Esophagus mucosa (tissue), 1 donor: ENCODE measurements at regions not wholly inside any gene's neighbourhood (a gene's known extent, or its start where the extent isn't known, plus 50 kb on each side); places are given as distances from the start of the nearest gene placed in this dataset.
"Not testable (repeated sequence)": the region's sequence is repeated elsewhere in the genome, so short reads cannot be mapped to it uniquely, and the experiment has no call there.

Source experiments
- ATAC-seq: fragments of 200-7000 bp; cut with Tn5 transposase; one replicate; pipeline ENCODE4 v1.9.1; 2020
- donor health status: DM: yes; HTN: yes; CAD: no.

DNA sequence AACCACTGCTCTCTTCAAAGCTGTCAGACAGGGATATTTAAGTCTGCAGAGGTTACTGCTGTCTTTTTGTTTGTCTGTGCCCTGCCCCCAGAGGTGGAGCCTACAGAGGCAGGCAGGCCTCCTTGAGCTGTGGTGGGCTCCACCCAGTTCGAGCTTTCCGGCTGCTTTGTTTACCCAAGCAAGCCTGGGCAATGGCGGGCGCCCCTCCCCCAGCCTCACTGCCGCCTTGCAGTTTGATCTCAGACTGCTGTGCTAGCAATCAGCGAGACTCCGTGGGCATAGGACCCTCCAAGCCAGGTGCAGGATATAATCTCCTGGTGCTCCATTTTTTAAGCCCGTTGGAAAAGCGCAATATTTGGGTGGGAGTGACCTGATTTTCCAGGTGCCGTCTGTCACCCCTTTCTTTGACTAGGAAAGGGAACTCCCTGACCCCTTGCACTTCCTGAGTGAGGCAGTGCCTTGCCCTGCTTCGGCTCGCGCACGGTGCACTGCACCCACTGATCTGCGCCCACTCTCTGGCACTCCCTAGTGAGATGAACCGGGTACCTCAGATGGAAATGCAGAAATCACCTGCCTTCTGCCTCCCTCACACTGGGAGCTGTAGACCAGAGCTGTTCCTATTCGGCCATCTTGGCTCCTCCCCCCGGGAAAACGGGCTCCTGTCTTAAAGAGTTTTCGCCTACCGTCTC lies 758.3 kb upstream of the NXPH2 start:
- not testable (repeated sequence) for ATAC-seq

DNA sequence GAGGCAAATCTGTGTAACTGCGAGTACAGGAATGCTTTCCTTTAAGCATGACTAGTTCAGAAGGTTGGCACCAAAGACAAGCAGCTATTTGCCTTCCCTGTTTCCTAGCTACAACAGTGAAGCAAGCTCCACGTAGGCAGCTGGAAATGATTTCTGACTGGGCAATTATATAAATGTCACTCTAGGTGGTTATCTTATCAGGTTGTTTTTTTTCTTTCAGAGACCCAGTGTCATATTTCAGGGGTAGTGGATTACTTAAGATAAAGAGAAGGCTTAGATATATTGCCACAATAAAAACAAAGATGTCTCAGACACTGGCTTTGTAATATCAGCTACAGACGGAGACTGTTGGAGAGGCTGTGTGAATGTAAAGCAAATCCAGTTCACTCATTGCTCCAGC lies 748.9 kb upstream of the NXPH2 start:
- no peak for ATAC-seq

DNA sequence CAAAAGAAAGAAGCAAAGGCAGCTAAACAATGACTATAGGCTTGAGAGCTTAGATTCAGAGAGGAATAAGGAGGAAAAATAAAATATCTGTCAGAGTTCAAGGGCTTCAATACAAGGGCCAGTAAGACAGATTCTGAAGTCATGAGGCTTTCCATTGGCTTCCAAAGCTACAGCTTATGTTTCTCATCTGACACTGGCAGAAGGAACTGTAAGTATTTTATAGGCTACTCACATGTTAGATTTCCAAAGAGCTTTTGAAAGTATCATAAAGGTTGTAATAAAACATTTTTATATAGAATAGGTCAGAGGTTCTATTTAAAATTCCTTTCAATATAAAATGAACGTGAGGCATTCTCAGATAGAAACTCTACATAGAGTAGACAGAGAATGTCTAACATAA lies 746.6 kb upstream of the NXPH2 start:
- no peak for ATAC-seq

DNA sequence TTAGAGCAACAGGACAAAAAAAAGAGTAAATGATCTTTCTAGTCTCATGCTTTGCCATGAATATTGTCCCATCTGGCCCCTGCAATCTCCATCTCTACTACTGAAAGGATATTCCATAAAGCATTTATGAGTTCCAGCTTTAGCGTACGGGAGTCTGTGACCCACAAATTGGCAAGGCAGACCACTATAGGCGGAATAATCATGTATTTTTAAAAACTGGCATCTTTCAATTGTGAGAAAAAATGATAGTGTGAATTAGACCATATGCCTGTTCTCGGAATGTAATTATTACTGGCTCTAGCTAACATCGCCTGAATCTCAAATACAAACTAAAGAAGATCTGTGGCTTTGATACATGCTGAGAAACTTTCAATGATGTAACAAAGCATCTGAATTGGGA lies 738.1 kb upstream of the NXPH2 start:
- ATAC-seq: no peak

DNA sequence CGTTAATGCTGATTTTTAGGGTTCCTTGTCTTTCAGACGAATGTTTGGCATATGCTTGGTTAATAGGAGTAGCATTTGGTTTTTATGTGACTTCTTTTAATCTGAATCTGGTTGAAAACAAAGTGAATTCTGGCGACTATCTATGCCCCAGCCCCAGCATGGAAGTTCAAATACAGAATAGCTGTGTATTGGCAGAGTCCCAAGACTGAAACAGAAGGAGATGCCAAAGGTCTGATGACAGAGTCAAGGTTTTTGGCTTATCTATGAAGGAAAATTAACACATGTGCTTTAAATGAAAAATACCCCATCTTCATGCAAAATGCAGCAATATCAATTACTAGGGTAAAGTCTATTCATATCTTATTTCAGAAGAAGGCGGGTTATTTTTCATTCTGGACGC lies 734.8 kb upstream of the NXPH2 start:
- ATAC-seq: no peak

DNA sequence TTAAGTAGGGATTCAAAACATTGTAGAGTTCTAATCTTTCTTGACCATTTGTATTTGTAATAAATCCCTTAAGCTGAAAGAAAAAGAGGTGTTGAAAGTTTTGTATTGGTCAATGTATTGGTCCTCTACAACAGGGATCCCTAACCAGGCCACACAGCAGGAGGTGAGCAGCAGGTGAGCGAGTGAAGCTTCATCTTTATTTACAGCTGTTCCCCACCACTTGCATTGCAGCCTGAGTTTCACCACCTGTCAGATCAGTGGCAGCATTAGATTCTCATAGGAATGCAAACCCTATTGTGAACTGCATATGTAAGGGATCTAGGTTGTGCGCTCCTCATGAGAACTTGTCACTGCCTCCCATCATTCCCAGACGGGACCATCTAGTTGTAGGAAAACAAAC lies 715.7 kb upstream of the NXPH2 start:
- ATAC-seq: no peak

DNA sequence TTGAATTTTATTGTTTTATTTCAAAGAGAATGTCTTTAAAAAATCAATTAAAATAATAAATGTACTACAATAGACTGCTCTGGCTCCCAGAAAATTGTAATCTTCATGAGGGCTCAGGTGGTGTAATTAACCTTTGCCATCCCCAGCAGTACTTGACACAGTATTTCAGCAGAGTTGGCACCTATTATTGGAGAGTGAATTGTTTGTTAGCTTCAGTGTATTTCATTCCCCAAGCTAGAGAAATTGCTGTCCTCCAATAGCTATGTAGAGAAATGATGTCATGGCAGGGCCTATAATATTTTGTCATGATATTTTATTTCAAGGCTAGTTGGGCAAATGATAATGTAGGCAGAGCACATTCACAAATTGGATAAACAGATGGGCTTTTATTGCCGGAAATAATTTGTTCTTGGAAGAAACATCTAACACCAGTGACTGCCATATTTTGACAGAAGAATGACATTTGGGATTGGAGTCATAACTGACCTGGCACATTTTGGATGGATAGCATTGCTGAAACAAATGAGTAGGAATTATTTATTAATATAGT lies 712.0 kb upstream of the NXPH2 start:
- no peak for ATAC-seq

DNA sequence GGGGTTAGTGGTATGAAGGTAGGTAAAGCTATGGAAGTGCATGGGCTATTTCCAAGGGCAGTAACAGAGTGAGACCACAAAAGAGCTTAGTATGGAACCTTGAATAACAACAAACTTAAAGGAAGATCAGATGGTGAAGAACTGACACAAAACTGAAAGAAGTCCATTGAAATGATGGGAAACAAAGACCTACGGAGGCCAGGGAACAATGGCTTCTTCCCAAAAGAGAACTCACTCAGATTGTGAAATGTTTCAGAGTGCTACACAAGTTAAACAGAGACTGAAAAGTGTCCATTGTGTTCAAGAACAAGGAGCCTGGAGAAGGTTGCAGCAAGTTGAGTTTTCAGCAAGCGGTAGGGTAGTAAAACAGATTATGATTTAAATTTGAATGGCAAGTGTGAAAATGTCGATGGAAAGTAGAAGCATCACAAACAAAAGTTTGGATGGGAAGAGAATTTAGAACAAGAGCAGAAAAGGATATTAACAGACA lies 700.0 kb upstream of the NXPH2 start:
- no peak for ATAC-seq

DNA sequence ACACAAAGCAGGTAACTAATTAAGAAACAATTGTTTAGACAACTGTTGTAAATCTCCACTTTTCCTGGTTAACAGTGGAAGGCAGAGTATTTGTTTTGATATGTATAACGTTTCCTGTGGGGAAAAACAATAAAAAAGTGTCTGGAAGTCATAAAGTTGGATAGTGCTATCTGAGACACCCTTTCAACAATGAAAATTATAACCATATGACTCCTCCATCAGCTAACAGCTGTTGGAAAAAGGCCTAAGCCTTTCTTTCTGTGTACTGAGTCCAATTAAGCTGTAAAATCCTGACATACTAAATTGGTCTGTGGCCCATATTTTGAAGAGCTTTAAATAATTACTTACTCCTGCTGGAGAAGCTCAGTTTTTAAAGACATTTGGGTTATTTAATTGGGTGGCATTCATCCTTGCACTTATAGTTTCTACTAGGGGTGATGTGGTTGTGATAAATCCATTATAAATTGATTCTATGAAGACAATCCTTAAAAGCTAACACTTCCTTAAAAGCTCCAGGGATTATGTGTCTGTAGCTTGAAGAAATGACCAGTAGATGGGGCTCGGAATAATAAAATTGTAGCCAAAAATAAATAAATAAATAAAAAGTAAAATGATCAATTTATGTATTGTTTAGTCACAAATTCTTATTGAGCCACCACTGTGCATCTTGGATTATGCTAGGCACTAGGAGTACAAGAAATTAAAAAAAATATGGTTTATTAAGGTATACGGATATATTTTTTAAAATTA lies 698.1 kb upstream of the NXPH2 start:
- ATAC-seq: no peak

DNA sequence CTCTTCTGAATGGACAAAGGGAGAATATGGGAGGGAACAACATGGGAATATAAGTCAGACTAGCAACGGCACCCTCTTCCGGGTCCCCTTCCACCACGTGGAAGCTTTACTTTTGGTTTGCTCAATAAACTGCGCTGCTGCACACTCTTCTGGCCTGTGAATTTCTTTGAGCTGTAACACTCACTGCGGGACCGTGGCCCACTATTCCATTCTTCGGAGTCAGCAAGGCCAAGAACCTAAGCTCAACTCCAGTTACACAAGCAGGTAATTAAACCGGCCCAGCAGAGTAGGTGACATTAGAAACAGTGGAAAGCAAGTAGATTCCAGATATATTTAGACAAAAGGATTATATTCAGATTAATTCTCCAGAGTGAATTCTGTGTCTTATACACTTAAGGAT lies 697.4 kb upstream of the NXPH2 start:
- no peak for ATAC-seq

DNA sequence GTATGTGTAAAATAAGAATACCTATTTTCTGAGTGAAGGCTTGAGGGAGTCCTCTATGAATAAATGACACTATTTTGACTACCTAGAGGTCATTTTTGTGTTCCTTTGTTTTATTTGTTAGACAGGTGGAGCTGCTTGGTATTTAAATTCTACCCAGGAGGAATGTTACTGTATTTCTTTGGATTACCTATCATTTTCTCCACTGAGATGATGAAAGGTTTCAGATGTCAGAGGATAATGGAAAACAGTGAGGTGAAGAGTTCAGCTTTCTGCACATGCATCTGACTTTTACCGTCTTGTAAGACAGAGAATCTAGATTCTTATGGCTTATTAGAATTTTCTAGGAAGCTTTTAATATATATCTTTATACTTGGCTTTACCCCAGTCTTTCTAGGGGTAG lies 689.8 kb upstream of the NXPH2 start:
- no peak for ATAC-seq

DNA sequence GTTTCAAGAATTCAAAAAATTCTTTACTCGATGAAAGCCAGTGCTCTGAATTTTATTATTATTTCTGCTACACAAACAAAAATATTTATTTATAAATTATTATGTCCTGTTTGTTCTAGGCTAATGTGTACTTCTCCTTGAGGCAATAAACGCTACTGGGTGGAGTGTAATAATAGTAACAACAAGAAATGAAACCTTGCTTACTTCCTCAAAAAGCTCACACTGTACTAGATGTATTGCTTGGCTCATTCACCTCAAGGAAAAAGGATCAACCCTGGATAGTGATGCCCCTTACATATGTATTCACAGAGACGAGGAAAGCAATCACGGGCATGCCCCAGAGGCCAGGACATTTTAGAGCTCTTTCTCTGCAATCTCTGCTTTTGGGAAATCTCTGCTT lies 685.6 kb upstream of the NXPH2 start:
- no peak for ATAC-seq

DNA sequence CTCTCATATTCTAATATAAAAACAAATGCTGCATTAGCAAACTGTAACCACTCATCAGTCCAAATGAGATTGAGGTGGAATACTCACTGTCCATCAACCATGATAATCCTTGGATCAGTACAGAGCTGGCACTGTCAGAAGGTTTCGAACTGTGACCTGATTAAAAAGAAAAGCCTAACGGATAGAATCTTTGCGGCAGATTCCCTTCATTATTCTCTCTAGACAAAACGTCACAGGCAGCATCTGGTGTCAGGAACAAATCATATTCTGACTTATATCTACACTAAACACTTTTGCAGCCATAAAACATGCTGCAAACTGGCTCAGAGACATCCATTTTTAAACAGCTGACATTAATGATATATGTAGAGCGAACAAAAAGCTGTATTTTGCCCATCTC lies 677.7 kb upstream of the NXPH2 start:
- ATAC-seq: no peak

DNA sequence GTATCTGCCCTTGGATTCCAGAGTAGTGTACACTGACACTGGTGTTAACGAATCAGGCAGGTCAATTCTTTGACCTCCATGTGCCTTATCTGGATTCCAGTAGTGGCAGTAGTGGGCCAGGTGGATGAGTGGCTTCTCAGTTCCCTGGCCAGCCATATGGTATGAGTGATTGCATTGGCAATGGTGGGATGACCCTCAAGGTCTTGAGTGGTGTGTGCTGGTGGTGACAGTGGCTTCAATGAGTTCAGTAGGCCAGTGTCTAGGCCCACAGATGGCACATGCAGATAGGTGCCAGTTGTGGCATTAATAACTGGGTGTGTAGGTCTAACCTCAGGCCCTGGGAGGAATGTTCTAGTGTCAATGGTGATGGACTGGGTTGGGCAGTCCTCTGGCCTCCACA lies 674.1 kb upstream of the NXPH2 start:
- no peak for ATAC-seq

DNA sequence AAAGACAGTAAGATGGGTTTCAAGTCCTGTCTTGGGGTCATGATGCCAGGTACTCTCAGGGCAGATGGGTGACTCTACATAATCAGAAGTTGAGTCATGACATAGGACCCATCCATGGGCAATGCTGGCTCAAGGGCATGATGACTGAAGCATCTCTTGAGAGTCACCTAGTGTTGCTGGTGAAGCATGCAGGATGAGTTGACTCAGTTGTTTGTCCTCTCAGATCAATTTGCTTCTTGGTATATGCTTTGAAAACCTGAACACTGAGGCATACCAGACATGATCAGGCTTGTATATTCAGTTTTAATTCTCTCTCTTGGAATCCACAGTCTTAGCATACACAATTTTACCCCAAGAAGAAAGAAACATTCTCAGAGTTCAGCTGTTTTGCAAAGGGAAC lies 658.9 kb upstream of the NXPH2 start:
- no peak for ATAC-seq

DNA sequence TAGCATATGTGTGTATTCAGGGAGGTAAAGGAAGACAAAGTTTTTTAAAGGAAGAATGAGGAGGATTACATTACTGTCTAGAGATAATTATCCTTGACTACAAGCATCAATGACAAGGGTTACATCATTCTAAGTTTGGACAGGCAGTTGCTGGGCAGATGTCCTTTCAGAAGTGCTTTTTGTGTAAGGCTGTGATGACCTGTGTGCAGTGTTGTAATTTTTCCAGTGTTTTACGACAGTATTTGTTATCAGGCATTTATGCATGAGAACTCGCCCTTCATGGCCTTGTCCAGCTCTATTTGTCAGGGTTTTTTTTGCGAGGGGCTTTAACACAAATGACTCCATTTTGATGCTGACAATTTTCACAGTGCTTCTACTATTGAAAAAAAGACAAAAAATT lies 658.3 kb upstream of the NXPH2 start:
- ATAC-seq: no peak

DNA sequence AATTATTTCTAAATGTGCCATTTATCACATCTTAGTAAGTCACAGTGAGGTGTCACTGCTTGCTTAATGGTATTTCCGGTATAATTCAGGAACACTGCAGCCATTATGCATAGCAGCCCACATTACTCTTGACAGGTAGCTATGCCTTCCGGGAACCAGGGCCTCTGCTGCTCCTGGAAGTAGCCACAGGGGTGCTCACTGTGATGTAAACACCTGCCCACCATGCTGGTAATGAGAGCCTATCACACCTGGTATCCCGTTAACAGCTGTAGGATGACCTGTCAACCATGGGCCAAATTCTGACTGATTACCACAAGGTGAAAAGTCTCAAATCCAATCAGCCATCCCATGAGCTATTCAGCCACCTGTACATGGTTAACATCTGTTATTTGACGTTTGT lies 647.0 kb upstream of the NXPH2 start:
- no peak for ATAC-seq

DNA sequence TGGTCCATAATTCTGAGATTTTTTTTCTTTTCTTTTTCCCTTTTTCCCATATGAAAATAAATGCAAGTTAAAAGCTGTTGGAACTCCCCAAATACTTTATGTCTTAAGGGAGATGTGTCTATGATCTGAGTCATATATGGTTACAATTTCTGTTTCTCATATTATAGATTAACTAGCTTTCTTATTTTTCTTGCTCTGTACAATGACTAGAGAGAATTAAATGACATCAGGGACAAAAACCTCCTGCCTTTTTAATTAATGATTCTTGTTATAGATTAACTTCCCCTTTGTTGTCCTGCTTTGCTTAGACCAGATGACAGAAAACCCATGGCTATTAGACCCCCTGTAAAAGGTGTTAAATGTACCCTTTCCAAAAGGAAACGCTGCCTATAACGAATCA lies 643.9 kb upstream of the NXPH2 start:
- ATAC-seq: no peak

DNA sequence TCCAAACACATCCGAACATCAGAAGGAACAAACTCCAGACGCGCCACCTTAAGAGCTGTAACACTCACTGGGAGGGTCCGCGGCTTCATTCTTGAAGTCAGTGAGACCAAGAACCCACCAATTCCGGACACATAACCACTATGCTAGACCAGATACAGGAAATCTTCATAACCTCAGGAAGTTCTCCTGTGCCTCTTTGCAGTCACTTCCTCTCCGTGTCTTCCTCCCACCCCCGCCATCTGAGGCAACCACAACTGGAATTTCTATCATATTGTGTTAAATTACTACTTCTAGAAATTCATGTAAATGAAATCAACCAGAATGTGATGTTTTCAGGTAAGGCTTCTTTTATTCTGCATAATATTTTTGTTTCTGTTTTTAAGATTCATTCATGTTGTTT lies 631.0 kb upstream of the NXPH2 start:
- no peak for ATAC-seq

DNA sequence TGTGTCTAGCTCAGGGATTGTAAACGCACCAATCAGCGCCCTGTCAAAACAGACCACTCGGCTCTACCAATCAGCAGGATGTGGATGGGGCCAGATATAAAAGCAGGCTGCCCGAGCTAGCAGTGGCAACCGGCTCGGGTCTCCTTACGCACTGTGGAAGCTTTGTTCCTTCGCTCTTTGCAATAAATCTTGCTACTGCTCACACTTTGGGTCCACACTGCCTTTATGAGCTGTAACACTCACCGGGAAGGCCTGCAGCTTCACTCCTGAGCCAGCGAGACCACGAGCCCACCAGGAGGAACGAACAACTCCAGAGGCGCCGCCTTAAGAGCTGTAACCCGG lies 630.6 kb upstream of the NXPH2 start:
- not testable (repeated sequence) for ATAC-seq

DNA sequence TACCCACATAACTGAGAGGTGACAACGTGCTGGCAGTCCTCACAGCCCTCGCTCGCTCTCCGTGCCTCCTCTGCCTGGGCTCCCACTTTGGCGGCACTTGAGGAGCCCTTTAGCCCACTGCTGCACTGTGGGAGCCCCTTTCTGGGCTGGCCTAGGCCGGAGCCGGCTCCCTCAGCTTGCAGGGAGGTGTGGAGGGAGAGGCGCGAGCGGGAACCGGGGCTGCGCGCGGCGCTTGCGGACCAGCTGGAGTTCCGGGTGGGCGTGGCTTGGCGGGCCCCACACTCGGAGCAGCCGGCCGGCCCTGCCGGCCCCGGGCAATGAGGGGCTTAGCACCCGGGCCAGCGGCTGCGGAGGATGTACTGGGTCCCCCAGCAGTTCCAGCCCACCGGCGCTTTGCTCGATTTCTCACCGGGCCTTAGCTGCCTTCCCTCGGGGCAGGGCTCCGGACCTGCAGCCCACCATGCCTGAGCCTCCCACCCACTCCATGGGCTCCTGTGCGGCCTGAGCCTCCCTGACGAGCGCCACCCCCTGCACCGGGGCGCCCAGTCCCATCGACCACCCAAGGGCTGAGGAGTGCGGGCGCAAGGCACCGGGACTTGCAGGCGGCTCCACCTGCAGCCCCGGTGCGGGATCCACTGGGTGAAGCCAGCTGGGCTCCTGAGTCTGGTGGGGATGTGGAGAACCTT lies 630.1 kb upstream of the NXPH2 start:
- not testable (repeated sequence) for ATAC-seq

DNA sequence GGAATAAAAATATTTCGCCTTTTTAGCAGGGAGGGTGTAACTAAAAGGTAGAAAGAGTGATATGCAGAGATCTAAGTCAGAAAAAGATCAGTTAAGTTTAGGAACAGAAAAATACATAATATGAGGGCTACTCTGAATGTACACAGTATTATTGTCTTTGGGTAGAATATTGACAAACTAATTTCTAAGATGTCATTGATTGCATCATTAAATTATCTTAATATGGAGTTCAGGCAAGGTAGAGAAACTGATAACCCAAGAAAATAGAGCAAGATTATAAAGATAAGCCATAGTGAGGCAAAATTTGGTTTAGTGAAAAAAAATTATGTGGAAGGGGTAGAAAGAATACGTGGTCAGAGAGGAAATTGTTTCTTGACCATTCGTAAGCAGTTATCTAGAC lies 629.0 kb upstream of the NXPH2 start:
- ATAC-seq: no peak

DNA sequence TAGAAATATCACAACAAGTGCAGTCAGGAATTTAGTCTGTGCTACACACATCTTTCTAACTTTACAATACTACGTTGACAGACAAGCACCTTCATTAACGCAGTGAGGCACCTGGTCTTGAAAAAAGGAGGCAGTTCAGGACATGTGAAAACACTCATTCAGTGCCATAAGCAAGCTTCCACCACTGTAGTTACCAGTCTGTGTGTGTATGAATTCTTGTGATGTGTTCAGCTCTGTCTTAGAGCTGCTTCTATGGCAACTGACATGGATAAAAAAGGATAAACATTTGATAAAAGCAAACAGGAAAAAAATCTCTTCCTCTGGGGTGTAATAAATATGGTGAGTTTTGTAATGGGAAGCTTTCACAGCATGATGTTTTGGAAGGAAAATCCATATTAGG lies 623.8 kb upstream of the NXPH2 start:
- ATAC-seq: no peak

DNA sequence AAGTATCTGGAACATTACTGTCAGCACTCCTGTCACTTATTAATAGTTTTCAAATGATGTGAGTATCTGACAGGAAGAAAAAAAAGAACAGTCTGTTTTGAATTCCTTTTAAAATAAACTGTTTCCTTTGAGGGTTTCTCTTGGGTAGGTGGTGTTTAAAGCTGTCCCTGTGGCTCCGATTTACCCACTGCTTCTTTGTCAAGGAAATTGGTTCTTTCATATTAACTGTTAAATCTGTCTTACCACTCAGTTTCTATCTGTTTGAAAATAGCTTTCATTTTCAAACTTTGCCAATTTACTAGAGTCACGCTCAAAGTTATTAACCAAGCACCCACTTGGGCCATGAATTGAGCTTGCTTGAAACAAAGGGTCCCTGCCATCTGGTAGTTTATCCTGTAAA lies 614.6 kb upstream of the NXPH2 start:
- ATAC-seq: no peak
